ENCODE measurements at regions not wholly inside any gene's neighbourhood (a gene's known extent, or its start where the extent isn't known, plus 50 kb on each side); places are given as distances from the start of the nearest gene placed in this dataset.

DNA sequence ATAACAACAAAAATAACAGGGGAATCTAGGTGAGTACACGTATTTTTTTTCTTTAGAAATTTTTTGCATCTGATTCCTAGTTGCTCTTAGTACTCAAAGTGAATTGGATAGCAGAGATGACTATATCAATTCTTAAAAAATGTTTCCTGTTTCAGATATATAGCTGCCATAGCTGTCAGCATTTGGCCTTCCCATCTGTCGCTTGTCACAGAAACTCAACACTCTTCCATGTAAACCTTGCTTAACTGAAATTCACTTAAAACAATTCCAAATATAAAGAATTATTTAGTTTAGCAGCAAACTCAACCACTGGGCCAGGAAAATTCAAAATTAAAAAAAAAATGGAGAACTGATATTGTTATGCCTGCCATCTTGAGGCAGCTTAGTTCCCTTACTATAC is 807.5 kb downstream of the IGSF11 start:
- CTCF ChIA-PET = no interaction called here
- no peaks in the 10 kb centered on the region for H3K27me3 Mint-ChIP-seq
- H3K4me3 Mint-ChIP-seq = no peak overlapping the region
- DNase-seq (no peak), ATAC-seq (ENCODE audit: low read depth) (no peak)
- H3K36me3 Mint-ChIP-seq (ENCODE audit: low read depth) = no peaks in the 10 kb centered on the region
- H3K4me1 Mint-ChIP-seq = no peaks in the 10 kb centered on the region
- intact Hi-C loops (cut with micrococcal nuclease) = no loop called here
- POLR2A ChIA-PET = no interaction called here
- no peaks in the 10 kb centered on the region for H3K9me3 Mint-ChIP-seq
- TF ChIP-seq, protein P1, sequence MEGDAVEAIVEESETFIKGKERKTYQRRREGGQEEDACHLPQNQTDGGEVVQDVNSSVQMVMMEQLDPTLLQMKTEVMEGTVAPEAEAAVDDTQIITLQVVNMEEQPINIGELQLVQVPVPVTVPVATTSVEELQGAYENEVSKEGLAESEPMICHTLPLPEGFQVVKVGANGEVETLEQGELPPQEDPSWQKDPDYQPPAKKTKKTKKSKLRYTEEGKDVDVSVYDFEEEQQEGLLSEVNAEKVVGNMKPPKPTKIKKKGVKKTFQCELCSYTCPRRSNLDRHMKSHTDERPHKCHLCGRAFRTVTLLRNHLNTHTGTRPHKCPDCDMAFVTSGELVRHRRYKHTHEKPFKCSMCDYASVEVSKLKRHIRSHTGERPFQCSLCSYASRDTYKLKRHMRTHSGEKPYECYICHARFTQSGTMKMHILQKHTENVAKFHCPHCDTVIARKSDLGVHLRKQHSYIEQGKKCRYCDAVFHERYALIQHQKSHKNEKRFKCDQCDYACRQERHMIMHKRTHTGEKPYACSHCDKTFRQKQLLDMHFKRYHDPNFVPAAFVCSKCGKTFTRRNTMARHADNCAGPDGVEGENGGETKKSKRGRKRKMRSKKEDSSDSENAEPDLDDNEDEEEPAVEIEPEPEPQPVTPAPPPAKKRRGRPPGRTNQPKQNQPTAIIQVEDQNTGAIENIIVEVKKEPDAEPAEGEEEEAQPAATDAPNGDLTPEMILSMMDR (IDR thresholded peaks at IDR 0.05) = no peak
- H3K27ac Mint-ChIP-seq = no peak overlapping the region

GRCh38 chr3:118228151-118228550 is 806.5 kb downstream of the IGSF11 start:
- DNase-seq (no peak), ATAC-seq (ENCODE audit: low read depth) (no peak)
- Mint-ChIP-seq H3K27ac (no peak overlapping the region), H3K9me3 (no peaks in the 10 kb centered on the region), H3K4me3 (no peak overlapping the region), H3K4me1 (no peaks in the 10 kb centered on the region), H3K27me3 (no peaks in the 10 kb centered on the region), H3K36me3 (ENCODE audit: low read depth) (no peaks in the 10 kb centered on the region)
- POLR2A ChIA-PET = no interaction called here
- CTCF ChIA-PET = no interaction called here
- intact Hi-C loops (cut with micrococcal nuclease) = no loop called here
- TF ChIP-seq, protein P1 (IDR thresholded peaks at IDR 0.05) = no peak

GRCh38 chr3:118229196-118229595 is 805.5 kb downstream of the IGSF11 start:
- POLR2A ChIA-PET = no interaction called here
- Mint-ChIP-seq H3K27me3 (no peaks in the 10 kb centered on the region), H3K27ac (no peak overlapping the region), H3K4me1 (no peaks in the 10 kb centered on the region), H3K9me3 (no peaks in the 10 kb centered on the region), H3K36me3 (ENCODE audit: low read depth) (no peaks in the 10 kb centered on the region), H3K4me3 (no peak overlapping the region)
- no peak for DNase-seq
- intact Hi-C loops (cut with micrococcal nuclease) = no loop called here
- CTCF ChIA-PET = no interaction called here
- no peak for ATAC-seq (ENCODE audit: low read depth)
- TF ChIP-seq, protein P1 (IDR thresholded peaks at IDR 0.05) = no peak

- ATAC-seq (ENCODE audit: low read depth) = no peak
Observed at GRCh38 chr3:118231578-118231977, 803.1 kb downstream of the IGSF11 start.

GRCh38 chr3:118239253-118239652 is 795.4 kb downstream of the IGSF11 start:
- DNase-seq (no peak), ATAC-seq (ENCODE audit: low read depth) (no peak)
- CTCF ChIA-PET = no interaction called here
- intact Hi-C loops (cut with micrococcal nuclease) = no loop called here
- TF ChIP-seq, protein P1 (IDR thresholded peaks at IDR 0.05) = no peak
- Mint-ChIP-seq H3K27me3 (no peaks in the 10 kb centered on the region), H3K4me3 (no peak overlapping the region), H3K36me3 (ENCODE audit: low read depth) (no peaks in the 10 kb centered on the region), H3K9me3 (no peaks in the 10 kb centered on the region), H3K4me1 (no peaks in the 10 kb centered on the region), H3K27ac (no peak overlapping the region)
- POLR2A ChIA-PET = no interaction called here

More at GRCh38 chr3:118231578-118231977, 803.1 kb downstream of the IGSF11 start:
- no peak overlapping the region for H3K27ac Mint-ChIP-seq
- no peaks in the 10 kb centered on the region for H3K36me3 Mint-ChIP-seq (ENCODE audit: low read depth)
- intact Hi-C loops (cut with micrococcal nuclease) = no loop called here
- no peaks in the 10 kb centered on the region for H3K27me3 Mint-ChIP-seq
- H3K4me1 Mint-ChIP-seq = no peaks in the 10 kb centered on the region
- ChIA-PET POLR2A (no interaction called here), CTCF (no interaction called here)
- no peak for DNase-seq
- H3K4me3 Mint-ChIP-seq = no peak overlapping the region
- H3K9me3 Mint-ChIP-seq = no peaks in the 10 kb centered on the region
- TF ChIP-seq, protein P1 (IDR thresholded peaks at IDR 0.05) = no peak
